Uterus (tissue), 2 donors: ENCODE measurements at regions not wholly inside any gene's neighbourhood (a gene's known extent, or its start where the extent isn't known, plus 50 kb on each side); places are given as distances from the start of the nearest gene placed in this dataset.

ENCODE experiments used
- CTCF ChIP-seq, 4 experiments: fragments of 200-600 bp in 2 of 4; fragments of 450-650 bp in 2 of 4; sonication (generic) in 2 of 4; IDR thresholded peaks; one replicate each; pipeline ENCODE4 v1.5.1; 2016 to 2019; ENCODE audit warnings: antibody characterized with exemption in 4 of 4, mild to moderate bottlenecking in 2 of 4, moderate library complexity in 1 of 4
- POLR2A ChIP-seq, 2 donors: fragments of 450-650 bp; IDR thresholded peaks; one replicate each; pipeline ENCODE4 v1.6.1; 2016; ENCODE audit warnings: antibody characterized with exemption in 2 of 2, mild to moderate bottlenecking in 1 of 2, moderate library complexity in 1 of 2

- no peak for TF ChIP-seq POLR2A (IDR thresholded peaks at IDR 0.05)
- TF ChIP-seq CTCF (IDR thresholded peaks at IDR 0.05) = no peak
Measured at GRCh38 chr11:95389427-95389826, 158.4 kb upstream of the SESN3 start.
